HCT116 (cell line): ENCODE measurements at regions not wholly inside any gene's neighbourhood (a gene's known extent, or its start where the extent isn't known, plus 50 kb on each side); places are given as distances from the start of the nearest gene placed in this dataset.

ENCODE experiments used
- ATAC-seq: fragments of 200-7000 bp; cut with Tn5 transposase; 2 replicates; pipeline ENCODE4 v1.9.1; 2020; ENCODE audit warnings: mild to moderate bottlenecking, moderate library complexity
- BruUV-seq: library from RNA; stranded (reverse); fragments of 400-500 nt; replicated peaks from 2 replicates; lab custom pipeline; 2021; lab: Mats Ljungman, UMichigan
- CTCF ChIA-PET: fragments of 300-600 bp; sonication (Branson Sonifier 250); formaldehyde crosslinking; loops from one replicate; lab custom pipeline; 2021; ENCODE audit warnings: antibody characterized with exemption; lab: Charles Lee
- POLR2A ChIA-PET: fragments of 300-600, 350-600 bp; sonication (Branson Sonifier 250); formaldehyde crosslinking; loops from one replicate; lab custom pipeline; 2021; ENCODE audit warnings: antibody characterized with exemption; lab: Charles Lee
- RAD21 ChIA-PET, 2 experiments: fragments of 300-600 bp; sonication (Branson Sonifier 250); formaldehyde crosslinking; loops; one replicate each; lab custom pipeline; 2023; ENCODE audit warnings: low total read pairs in 2 of 2; ENCODE audit not compliant: uncharacterized antibody in 2 of 2, unreplicated experiment in 2 of 2, low non-redundant PET in 1 of 2; lab: Charles Lee
- DNase-seq: peaks from one replicate; pipeline ENCODE4 v3.0.0-alpha.2; 2010; ENCODE audit warnings: low read depth, low spot score
- H2AFZ ChIP-seq: fragments of 200-600 bp; shearing (Covaris generic), sonication (generic); 2 replicates; pipeline ENCODE4 v1.6.1; 2017; ENCODE audit warnings: low read depth, mixed run types, mixed read lengths, antibody characterized with exemption, low read length; ENCODE audit not compliant: poor library complexity, severe bottlenecking
- H3K27ac ChIP-seq: 2 replicates; pipeline ENCODE4 v1.5.1; 2012; ENCODE audit warnings: low read depth, low read length
- H3K27me3 ChIP-seq: fragments of 200-600 bp; sonication (generic); 2 replicates; pipeline ENCODE4 v1.6.1; 2016; ENCODE audit warnings: mixed run types, low read length, mixed read lengths; ENCODE audit not compliant: insufficient read depth
- H3K36me3 ChIP-seq, 2 experiments: fragments of 200-500 bp in 1 of 2; fragments of 200-600 bp in 1 of 2; sonication (Bioruptor generic) in 1 of 2; sonication (generic) in 1 of 2; 2 replicates each; pipeline versions ENCODE4 v1.5.1 to v1.6.1; 2014 to 2016; ENCODE audit warnings: low read length in 2 of 2, inconsistent platforms in 1 of 2, mixed read lengths in 1 of 2, mixed run types in 1 of 2; ENCODE audit not compliant: insufficient read depth in 2 of 2, control insufficient read depth in 1 of 2
- H3K4me1 ChIP-seq, 2 experiments: fragments of 200-600 bp in 1 of 2; sonication (generic) in 1 of 2; 2 replicates each; pipeline versions ENCODE4 v1.5.1 to v1.6.1; 2012 to 2017; ENCODE audit warnings: low read length in 2 of 2, inconsistent platforms in 1 of 2, mild to moderate bottlenecking in 1 of 2, mixed read lengths in 1 of 2, mixed run types in 1 of 2, moderate library complexity in 1 of 2; ENCODE audit not compliant: insufficient read depth in 2 of 2, control insufficient read depth in 1 of 2
- H3K4me2 ChIP-seq: fragments of 200-600 bp; sonication (generic); 2 replicates; pipeline ENCODE4 v1.6.1; 2017; ENCODE audit warnings: mixed run types, low read length, mixed read lengths
- H3K4me3 ChIP-seq, 2 experiments: fragments of 200-600 bp in 1 of 2; sonication (generic) in 1 of 2; replicated peaks in 1 of 2; 2 replicates each; pipeline ENCODE4 v1.5.1; 2011 to 2016; ENCODE audit warnings: low read length in 2 of 2, control low read depth in 1 of 2, low read depth in 1 of 2, mild to moderate bottlenecking in 1 of 2, mixed read lengths in 1 of 2, mixed run types in 1 of 2
- H3K79me2 ChIP-seq: fragments of 200-600 bp; sonication (generic); 2 replicates; pipeline ENCODE4 v1.6.1; 2017; ENCODE audit warnings: mild to moderate bottlenecking, mixed run types, low read length, moderate library complexity, mixed read lengths; ENCODE audit not compliant: insufficient read depth
- H3K9ac ChIP-seq: fragments of 200-600 bp; sonication (generic); 2 replicates; pipeline ENCODE4 v1.6.1; 2016; ENCODE audit warnings: low read length, mixed read lengths
- H3K9me2 ChIP-seq: fragments of 200-600 bp; sonication (generic), shearing (Covaris generic); 2 replicates; pipeline ENCODE4 v1.6.1; 2017; ENCODE audit warnings: mixed run types, mild to moderate bottlenecking, moderate library complexity; ENCODE audit not compliant: insufficient read depth
- H3K9me3 ChIP-seq, 2 experiments: fragments of 200-500 bp in 1 of 2; fragments of 200-600 bp in 1 of 2; sonication (Bioruptor generic) in 1 of 2; sonication (generic) in 1 of 2; 2 replicates each; pipeline ENCODE4 v1.6.1; 2014 to 2017; ENCODE audit warnings: low read length in 2 of 2, mixed read lengths in 2 of 2, inconsistent platforms in 1 of 2, low read depth in 1 of 2, mild to moderate bottlenecking in 1 of 2, mixed run types in 1 of 2, moderate library complexity in 1 of 2; ENCODE audit not compliant: control insufficient read depth in 1 of 2, insufficient read depth in 1 of 2
- H4K20me1 ChIP-seq: fragments of 200-600 bp; sonication (generic), shearing (Covaris generic); 2 replicates; pipeline ENCODE4 v1.6.1; 2017; ENCODE audit warnings: mixed run types, mild to moderate bottlenecking, moderate library complexity; ENCODE audit not compliant: insufficient read depth
- CEBPB ChIP-seq: IDR thresholded peaks from 2 replicates; pipeline ENCODE4 v1.6.1; 2012; ENCODE audit warnings: low read depth
- EZH2 ChIP-seq: fragments of 200-600 bp; sonication (generic); IDR thresholded peaks from 2 replicates; pipeline ENCODE4 v1.6.1; 2017; ENCODE audit warnings: antibody characterized with exemption, mixed run types
- EZH2phosphoT487 ChIP-seq: fragments of 200-600 bp; IDR thresholded peaks from 2 replicates; pipeline ENCODE4 v1.6.1; 2018; ENCODE audit warnings: antibody characterized with exemption, borderline replicate concordance
- POLR2AphosphoS5 ChIP-seq: IDR thresholded peaks from 2 replicates; pipeline ENCODE4 v1.6.1; 2011; ENCODE audit warnings: mild to moderate bottlenecking, low read depth, low read length, moderate library complexity
- SIN3A ChIP-seq: IDR thresholded peaks from 2 replicates; pipeline ENCODE4 v1.6.1; 2012; ENCODE audit warnings: low read depth
- SP1 ChIP-seq: IDR thresholded peaks from 2 replicates; pipeline ENCODE4 v1.6.1; 2012; ENCODE audit warnings: low read depth
- ZFX ChIP-seq: fragments of 450-650 bp; IDR thresholded peaks from 2 replicates; pipeline ENCODE4 v1.6.1; 2017
- intact Hi-C: fragments of 100-400 bp; cut with micrococcal nuclease; formaldehyde crosslinking; loops from 2 replicates; pipeline ENCODE4 v1.10.0; 2022
- TF ChIP-seq, protein P1 (sequence below): IDR thresholded peaks from 2 replicates; pipeline ENCODE4 v1.6.1; 2012; ENCODE audit warnings: low read depth
- TF ChIP-seq, protein P2 (sequence below), 3 experiments: fragments of 200-600 bp in 1 of 3; sonication (generic) in 1 of 3; IDR thresholded peaks in 2 of 3; conservative IDR thresholded peaks in 1 of 3; 2 replicates each; pipeline ENCODE4 v1.5.1; 2012 to 2017; ENCODE audit warnings: low read depth in 2 of 3, low read length in 2 of 3, antibody characterized with exemption in 1 of 3, borderline replicate concordance in 1 of 3, control low read depth in 1 of 3, mild to moderate bottlenecking in 1 of 3, mixed read lengths in 1 of 3, mixed run types in 1 of 3, moderate library complexity in 1 of 3; ENCODE audit not compliant: insufficient read depth in 1 of 3

DNA sequence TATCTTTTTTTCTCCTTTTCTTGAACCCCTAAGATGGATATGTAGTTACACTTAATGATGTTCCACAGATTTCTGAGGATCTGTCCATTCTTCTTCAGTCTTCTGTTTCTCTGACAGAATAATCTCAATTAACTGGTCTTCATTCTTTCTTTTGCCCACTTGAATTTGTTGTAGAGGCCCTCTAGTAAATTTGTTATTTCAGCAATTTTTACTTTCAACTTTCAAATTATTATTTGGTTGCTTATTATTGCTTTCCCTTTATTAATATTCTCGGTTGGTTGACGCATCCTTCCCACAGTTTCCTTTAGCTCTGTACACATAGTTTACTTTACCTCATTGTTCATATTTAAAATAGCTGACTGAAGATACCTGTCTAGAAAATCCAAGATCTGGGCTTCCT lies 1013.7 kb upstream of the CNTN5 start:
- H3K36me3 ChIP-seq: no peaks in the 10 kb centered on the region
- H3K27ac ChIP-seq: no peak overlapping the region
- no peak overlapping the region for H3K4me2 ChIP-seq
- DNase-seq: no peak
- TF ChIP-seq, protein P1, sequence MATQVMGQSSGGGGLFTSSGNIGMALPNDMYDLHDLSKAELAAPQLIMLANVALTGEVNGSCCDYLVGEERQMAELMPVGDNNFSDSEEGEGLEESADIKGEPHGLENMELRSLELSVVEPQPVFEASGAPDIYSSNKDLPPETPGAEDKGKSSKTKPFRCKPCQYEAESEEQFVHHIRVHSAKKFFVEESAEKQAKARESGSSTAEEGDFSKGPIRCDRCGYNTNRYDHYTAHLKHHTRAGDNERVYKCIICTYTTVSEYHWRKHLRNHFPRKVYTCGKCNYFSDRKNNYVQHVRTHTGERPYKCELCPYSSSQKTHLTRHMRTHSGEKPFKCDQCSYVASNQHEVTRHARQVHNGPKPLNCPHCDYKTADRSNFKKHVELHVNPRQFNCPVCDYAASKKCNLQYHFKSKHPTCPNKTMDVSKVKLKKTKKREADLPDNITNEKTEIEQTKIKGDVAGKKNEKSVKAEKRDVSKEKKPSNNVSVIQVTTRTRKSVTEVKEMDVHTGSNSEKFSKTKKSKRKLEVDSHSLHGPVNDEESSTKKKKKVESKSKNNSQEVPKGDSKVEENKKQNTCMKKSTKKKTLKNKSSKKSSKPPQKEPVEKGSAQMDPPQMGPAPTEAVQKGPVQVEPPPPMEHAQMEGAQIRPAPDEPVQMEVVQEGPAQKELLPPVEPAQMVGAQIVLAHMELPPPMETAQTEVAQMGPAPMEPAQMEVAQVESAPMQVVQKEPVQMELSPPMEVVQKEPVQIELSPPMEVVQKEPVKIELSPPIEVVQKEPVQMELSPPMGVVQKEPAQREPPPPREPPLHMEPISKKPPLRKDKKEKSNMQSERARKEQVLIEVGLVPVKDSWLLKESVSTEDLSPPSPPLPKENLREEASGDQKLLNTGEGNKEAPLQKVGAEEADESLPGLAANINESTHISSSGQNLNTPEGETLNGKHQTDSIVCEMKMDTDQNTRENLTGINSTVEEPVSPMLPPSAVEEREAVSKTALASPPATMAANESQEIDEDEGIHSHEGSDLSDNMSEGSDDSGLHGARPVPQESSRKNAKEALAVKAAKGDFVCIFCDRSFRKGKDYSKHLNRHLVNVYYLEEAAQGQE: no peak
- no peak for TF ChIP-seq ZFX
- TF ChIP-seq CEBPB: no peak
- TF ChIP-seq SP1: no peak
- TF ChIP-seq SIN3A: no peak
- TF ChIP-seq, protein P2, sequence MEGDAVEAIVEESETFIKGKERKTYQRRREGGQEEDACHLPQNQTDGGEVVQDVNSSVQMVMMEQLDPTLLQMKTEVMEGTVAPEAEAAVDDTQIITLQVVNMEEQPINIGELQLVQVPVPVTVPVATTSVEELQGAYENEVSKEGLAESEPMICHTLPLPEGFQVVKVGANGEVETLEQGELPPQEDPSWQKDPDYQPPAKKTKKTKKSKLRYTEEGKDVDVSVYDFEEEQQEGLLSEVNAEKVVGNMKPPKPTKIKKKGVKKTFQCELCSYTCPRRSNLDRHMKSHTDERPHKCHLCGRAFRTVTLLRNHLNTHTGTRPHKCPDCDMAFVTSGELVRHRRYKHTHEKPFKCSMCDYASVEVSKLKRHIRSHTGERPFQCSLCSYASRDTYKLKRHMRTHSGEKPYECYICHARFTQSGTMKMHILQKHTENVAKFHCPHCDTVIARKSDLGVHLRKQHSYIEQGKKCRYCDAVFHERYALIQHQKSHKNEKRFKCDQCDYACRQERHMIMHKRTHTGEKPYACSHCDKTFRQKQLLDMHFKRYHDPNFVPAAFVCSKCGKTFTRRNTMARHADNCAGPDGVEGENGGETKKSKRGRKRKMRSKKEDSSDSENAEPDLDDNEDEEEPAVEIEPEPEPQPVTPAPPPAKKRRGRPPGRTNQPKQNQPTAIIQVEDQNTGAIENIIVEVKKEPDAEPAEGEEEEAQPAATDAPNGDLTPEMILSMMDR (IDR thresholded peaks at IDR 0.05 in 2 of 3, conservative IDR thresholded peaks at IDR 0.05 in 1 of 3; ENCODE audit: borderline replicate concordance in 1 of 3, insufficient read depth in 1 of 3, low read depth in 2 of 3, low read length in 2 of 3): no peak
- no peak for TF ChIP-seq POLR2AphosphoS5
- TF ChIP-seq EZH2: no peak
- no peak for TF ChIP-seq EZH2phosphoT487
- POLR2A ChIA-PET: no interaction called here
- H3K9ac ChIP-seq: no peak overlapping the region
- RAD21 ChIA-PET: no interaction called here
- peaks cover 5% of the 10 kb centered on the region in 2 experiments; a peak in 2 of 4 replicates for H3K9me3 ChIP-seq
- no peaks in the 10 kb centered on the region for H3K4me1 ChIP-seq
- no peaks in the 10 kb centered on the region for H3K27me3 ChIP-seq
- no peak overlapping the region for H3K4me3 ChIP-seq
- H3K79me2 ChIP-seq: no peaks in the 10 kb centered on the region
- H4K20me1 ChIP-seq: no peaks in the 10 kb centered on the region
- CTCF ChIA-PET: no interaction called here
- intact Hi-C loops: no loop called here
- H3K9me2 ChIP-seq: no peaks in the 10 kb centered on the region
- no TSS peak for BruUV-seq
- no peak for ATAC-seq
- H2AFZ ChIP-seq: no peak overlapping the region
